SH-SY5Y (cell line): ENCODE measurements at regions not wholly inside any gene's neighbourhood (a gene's known extent, or its start where the extent isn't known, plus 50 kb on each side); places are given as distances from the start of the nearest gene placed in this dataset.

ENCODE experiments used
- GATA2 ChIP-seq: IDR thresholded peaks from 2 replicates; pipeline ENCODE4 v1.6.1; 2011; ENCODE audit warnings: mild to moderate bottlenecking, low read depth, low read length
- GATA3 ChIP-seq: IDR thresholded peaks from 2 replicates; pipeline ENCODE4 v1.6.1; 2011; ENCODE audit warnings: low read depth, mild to moderate bottlenecking, low read length, moderate library complexity

GRCh38 chr10:69684020-69684980 lies 54.3 kb downstream of the FAM241B start:
- TF ChIP-seq GATA3, result no peak
- TF ChIP-seq GATA2, result no peak

GRCh38 chr10:69684981-69685353 lies 54.9 kb downstream of the FAM241B start:
- TF ChIP-seq GATA3 (no peak), GATA2 (no peak)

- no peak for TF ChIP-seq GATA3
- TF ChIP-seq GATA2, result no peak
These were observed 55.4 kb downstream of the FAM241B start for GRCh38 chr10:69685426-69685801.

GRCh38 chr10:69685802-69686585 lies 55.9 kb downstream of the FAM241B start:
- TF ChIP-seq GATA2 (no peak), GATA3 (no peak)

- TF ChIP-seq GATA3 (no peak), GATA2 (no peak)
These were observed 56.8 kb downstream of the FAM241B start for GRCh38 chr10:69686866-69687265.

- TF ChIP-seq GATA2 (no peak), GATA3 (no peak)
These were observed 57.4 kb downstream of the FAM241B start for GRCh38 chr10:69687426-69687825.

GRCh38 chr10:69692267-69692666 lies 62.2 kb downstream of the FAM241B start:
- TF ChIP-seq GATA2 (no peak), GATA3 (no peak)

- no peak for TF ChIP-seq GATA3
- no peak for TF ChIP-seq GATA2
These were observed 62.8 kb downstream of the FAM241B start for GRCh38 chr10:69692891-69693290.

GRCh38 chr10:69693886-69694285 lies 63.8 kb downstream of the FAM241B start:
- no peak for TF ChIP-seq GATA3
- TF ChIP-seq GATA2, result no peak

- TF ChIP-seq GATA2, result no peak
- no peak for TF ChIP-seq GATA3
These were observed 66.2 kb downstream of the FAM241B start for GRCh38 chr10:69696073-69696731.

GRCh38 chr10:69697006-69697405 lies 67.0 kb downstream of the FAM241B start:
- no peak for TF ChIP-seq GATA3
- no peak for TF ChIP-seq GATA2

- no peak for TF ChIP-seq GATA2
- TF ChIP-seq GATA3, result no peak
These were observed 73.2 kb downstream of the FAM241B start for GRCh38 chr10:69703256-69703655.

- no peak for TF ChIP-seq GATA3
- no peak for TF ChIP-seq GATA2
These were observed 74.0 kb downstream of the FAM241B start for GRCh38 chr10:69703766-69704630.

- TF ChIP-seq GATA3 (no peak), GATA2 (no peak)
These were observed 79.4 kb downstream of the FAM241B start for GRCh38 chr10:69709366-69709941.
